GM21423 (cell line): ENCODE measurements at regions not wholly inside any gene's neighbourhood (a gene's known extent, or its start where the extent isn't known, plus 50 kb on each side); places are given as distances from the start of the nearest gene placed in this dataset.

Source experiments
- ATAC-seq: cut with Tn5 transposase; IDR thresholded peaks from one replicate; pipeline ENCODE4 v1.9.1; 2021; ENCODE audit warnings: mild to moderate bottlenecking, moderate library complexity; ENCODE audit not compliant: unreplicated experiment

- ATAC-seq = no peak
These were observed 81.7 kb upstream of the HMHB1 start for GRCh38 chr5:143730112-143730801.

GRCh38 chr5:143729334-143729946 is 82.5 kb upstream of the HMHB1 start:
- ATAC-seq = no peak

GRCh38 chr5:143723159-143723558 is 88.8 kb upstream of the HMHB1 start:
- no peak for ATAC-seq

- ATAC-seq = no peak
These were observed 90.0 kb upstream of the HMHB1 start for GRCh38 chr5:143721925-143722324.

- no peak for ATAC-seq
These were observed 91.3 kb upstream of the HMHB1 start for GRCh38 chr5:143720689-143721088.

GRCh38 chr5:143717400-143717799 is 94.6 kb upstream of the HMHB1 start:
- ATAC-seq = no peak

- ATAC-seq = no peak
These were observed 95.1 kb upstream of the HMHB1 start for GRCh38 chr5:143716881-143717280.

- no peak for ATAC-seq
These were observed 96.3 kb upstream of the HMHB1 start for GRCh38 chr5:143715616-143716015.

- ATAC-seq = no peak
These were observed 97.3 kb upstream of the HMHB1 start for GRCh38 chr5:143714629-143715028.

- ATAC-seq = no peak
These were observed 98.6 kb upstream of the HMHB1 start for GRCh38 chr5:143713047-143714003.

- ATAC-seq = no peak
These were observed 103.3 kb upstream of the HMHB1 start for GRCh38 chr5:143708672-143709071.

GRCh38 chr5:143707806-143708205 is 104.2 kb upstream of the HMHB1 start:
- ATAC-seq = no peak

GRCh38 chr5:143705381-143705780 is 106.6 kb upstream of the HMHB1 start:
- no peak for ATAC-seq

- ATAC-seq = no peak
These were observed 108.3 kb upstream of the HMHB1 start for GRCh38 chr5:143703659-143704058.

GRCh38 chr5:143701493-143701892 is 110.5 kb upstream of the HMHB1 start:
- ATAC-seq = no peak

GRCh38 chr5:143700994-143701393 is 111.0 kb upstream of the HMHB1 start:
- no peak for ATAC-seq

- no peak for ATAC-seq
These were observed 112.8 kb upstream of the HMHB1 start for GRCh38 chr5:143699121-143699520.

- no peak for ATAC-seq
These were observed 113.4 kb upstream of the HMHB1 start for GRCh38 chr5:143698574-143698973.

GRCh38 chr5:143696921-143697320 is 115.0 kb upstream of the HMHB1 start:
- no peak for ATAC-seq

GRCh38 chr5:143695941-143696340 is 116.0 kb upstream of the HMHB1 start:
- no peak for ATAC-seq

GRCh38 chr5:143695244-143695864 is 116.6 kb upstream of the HMHB1 start:
- ATAC-seq = no peak
